H1 (cell line): ENCODE measurements at regions not wholly inside any gene's neighbourhood (a gene's known extent, or its start where the extent isn't known, plus 50 kb on each side); places are given as distances from the start of the nearest gene placed in this dataset.

Experiments used
- CTCF ChIA-PET: fragments of 300-600 bp; sonication (Branson Sonifier 250); formaldehyde crosslinking; loops from one replicate; lab custom pipeline; 2021; ENCODE audit not compliant: partially characterized antibody; lab: Charles Lee
- POLR2A ChIA-PET: fragments of 300-600 bp; sonication (Branson Sonifier 250); formaldehyde crosslinking; loops from one replicate; lab custom pipeline; 2021; ENCODE audit warnings: inconsistent platforms; ENCODE audit not compliant: partially characterized antibody; lab: Charles Lee
- DNase-seq, 2 experiments: peaks; one replicate each; pipeline versions ENCODE4 v3.0.0 to v3.0.0-alpha.2; 2010 to 2022; ENCODE audit warnings: low spot score in 2 of 2, low read depth in 1 of 2, mixed read lengths in 1 of 2
- FAIRE-seq: peaks from 2 replicates; lab custom pipeline; 2011; peaks lifted over from hg19 to GRCh38; lab: Jason Lieb, UNC
- H2AFZ ChIP-seq: 2 replicates; pipeline ENCODE4 v1.8.1; 2012; ENCODE audit warnings: low read length, inconsistent platforms
- H2AK5ac ChIP-seq: 2 replicates; pipeline ENCODE4 v1.6.1; 2013; ENCODE audit warnings: low read depth, low read length
- H2BK120ac ChIP-seq: replicated peaks from 2 replicates; pipeline ENCODE3; 2013; ENCODE audit warnings: low read depth, low read length, inconsistent platforms
- H2BK12ac ChIP-seq: 2 replicates; pipeline ENCODE4 v1.6.1; 2013; ENCODE audit warnings: low read depth, low read length
- H2BK15ac ChIP-seq: 2 replicates; pipeline ENCODE4 v1.6.1; 2013; ENCODE audit warnings: low read length
- H2BK20ac ChIP-seq: 2 replicates; pipeline ENCODE4 v1.6.1; 2013; ENCODE audit warnings: low read length
- H2BK5ac ChIP-seq: 2 replicates; pipeline ENCODE4 v1.6.1; 2013; ENCODE audit warnings: low read depth, low read length
- H3K14ac ChIP-seq: 2 replicates; pipeline ENCODE4 v1.6.1; 2013; ENCODE audit warnings: inconsistent platforms; ENCODE audit not compliant: insufficient read length
- H3K18ac ChIP-seq: 2 replicates; pipeline ENCODE4 v1.6.1; 2013; ENCODE audit warnings: low read length; ENCODE audit errors: extremely low read depth
- H3K23ac ChIP-seq: 2 replicates; pipeline ENCODE4 v1.6.1; 2013; ENCODE audit warnings: inconsistent platforms; ENCODE audit not compliant: insufficient read length
- H3K23me2 ChIP-seq: 2 replicates; pipeline ENCODE4 v1.6.1; 2013; ENCODE audit warnings: low read depth, low read length
- H3K27ac ChIP-seq: 2 replicates; pipeline ENCODE4 v1.6.1; 2011; ENCODE audit warnings: low read depth, low read length, inconsistent platforms
- H3K27me3 ChIP-seq, 4 experiments: replicated peaks in 1 of 4; 1 replicate in 1 of 4; 2 replicates in 3 of 4; pipeline versions ENCODE4 v1.6.1 to v1.8.1; 2011 to 2013; ENCODE audit warnings: low read length in 3 of 4, mild to moderate bottlenecking in 3 of 4, inconsistent platforms in 2 of 4, mixed read lengths in 2 of 4, moderate library complexity in 1 of 4; ENCODE audit not compliant: control insufficient read depth in 3 of 4, insufficient read depth in 3 of 4; ENCODE audit errors: extremely low read depth in 1 of 4
- H3K36me3 ChIP-seq, 4 experiments: 2 replicates each; pipeline versions ENCODE4 v1.6.1 to v1.8.1; 2011 to 2013; ENCODE audit warnings: mild to moderate bottlenecking in 4 of 4, low read length in 3 of 4, moderate library complexity in 2 of 4, control low read depth in 1 of 4, inconsistent platforms in 1 of 4; ENCODE audit not compliant: insufficient read depth in 4 of 4, control insufficient read depth in 2 of 4
- H3K4ac ChIP-seq: replicated peaks from 2 replicates; pipeline ENCODE3; 2013; ENCODE audit warnings: low read length, low read depth, mixed read lengths, inconsistent platforms; ENCODE audit not compliant: insufficient read length
- H3K4me1 ChIP-seq, 4 experiments: replicated peaks in 1 of 4; 1 replicate in 1 of 4; 2 replicates in 3 of 4; pipeline versions ENCODE4 v1.6.1 to v1.8.1; 2011 to 2013; ENCODE audit warnings: low read length in 3 of 4, inconsistent platforms in 2 of 4, mixed read lengths in 1 of 4; ENCODE audit not compliant: insufficient read depth in 4 of 4, control insufficient read depth in 3 of 4
- H3K4me2 ChIP-seq, 2 experiments: 2 replicates each; pipeline versions ENCODE4 v1.6.1 to v1.8.1; 2011 to 2013; ENCODE audit warnings: low read depth in 2 of 2, low read length in 2 of 2, control low read depth in 1 of 2, inconsistent platforms in 1 of 2, mild to moderate bottlenecking in 1 of 2; ENCODE audit not compliant: insufficient read depth in 1 of 2
- H3K4me3 ChIP-seq, 4 experiments: fragments of 200-600, 300-600 bp in 1 of 4; sonication (generic), shearing (Covaris generic), sonication (Bioruptor Twin) in 1 of 4; 2 replicates each; pipeline versions ENCODE4 v1.5.1 to v1.8.1; 2011 to 2016; ENCODE audit warnings: low read length in 4 of 4, low read depth in 3 of 4, control low read depth in 2 of 4, inconsistent platforms in 2 of 4, mild to moderate bottlenecking in 2 of 4, mixed read lengths in 1 of 4, moderate library complexity in 1 of 4; ENCODE audit not compliant: insufficient read depth in 2 of 4; ENCODE audit errors: extremely low read depth in 1 of 4
- H3K56ac ChIP-seq: replicated peaks from 2 replicates; pipeline ENCODE3; 2013; ENCODE audit warnings: low read depth, mild to moderate bottlenecking, mixed read lengths, low read length, inconsistent platforms; ENCODE audit not compliant: insufficient read length
- H3K79me1 ChIP-seq: 2 replicates; pipeline ENCODE4 v1.6.1; 2013; ENCODE audit warnings: low read depth, low read length, control low read depth
- H3K79me2 ChIP-seq, 2 experiments: 2 replicates each; pipeline versions ENCODE4 v1.6.1 to v1.8.1; 2012 to 2013; ENCODE audit warnings: low read length in 2 of 2, mild to moderate bottlenecking in 2 of 2, inconsistent platforms in 1 of 2; ENCODE audit not compliant: insufficient read depth in 2 of 2, control insufficient read depth in 1 of 2
- H3K9ac ChIP-seq, 4 experiments: replicated peaks in 1 of 4; 1 replicate in 1 of 4; 2 replicates in 3 of 4; pipeline versions ENCODE4 v1.6.1 to v1.8.1; 2011 to 2013; ENCODE audit warnings: low read depth in 3 of 4, low read length in 3 of 4, control low read depth in 2 of 4, mild to moderate bottlenecking in 2 of 4, moderate library complexity in 2 of 4, inconsistent platforms in 1 of 4; ENCODE audit errors: extremely low read depth in 1 of 4
- H3K9me3 ChIP-seq, 2 experiments: 2 replicates each; pipeline versions ENCODE4 v1.6.1 to v1.8.1; 2012 to 2013; ENCODE audit warnings: mild to moderate bottlenecking in 2 of 2, moderate library complexity in 2 of 2, control low read depth in 1 of 2, inconsistent platforms in 1 of 2, low read depth in 1 of 2, low read length in 1 of 2, mixed read lengths in 1 of 2; ENCODE audit not compliant: insufficient read depth in 2 of 2
- H4K20me1 ChIP-seq, 2 experiments: replicated peaks in 1 of 2; 2 replicates each; pipeline versions ENCODE3 to v1.8.1; 2011 to 2013; ENCODE audit warnings: inconsistent platforms in 2 of 2, low read length in 2 of 2, mild to moderate bottlenecking in 1 of 2; ENCODE audit not compliant: insufficient read depth in 2 of 2, control insufficient read depth in 1 of 2
- H4K5ac ChIP-seq: 2 replicates; pipeline ENCODE4 v1.6.1; 2013; ENCODE audit warnings: low read length, low read depth, mixed read lengths, inconsistent platforms; ENCODE audit not compliant: insufficient read length
- H4K8ac ChIP-seq: 2 replicates; pipeline ENCODE4 v1.8.0; 2013; ENCODE audit warnings: mild to moderate bottlenecking, moderate library complexity, low read length, inconsistent platforms; ENCODE audit not compliant: insufficient read depth; ENCODE audit errors: extremely low read depth
- H4K91ac ChIP-seq: replicated peaks from 2 replicates; pipeline ENCODE3; 2013; ENCODE audit warnings: low read length, mixed read lengths, inconsistent platforms; ENCODE audit not compliant: insufficient read length
- CHD1 ChIP-seq: IDR thresholded peaks from 2 replicates; pipeline ENCODE4 v1.6.1; 2012; ENCODE audit warnings: low read depth, low read length, improper control_type of control experiment
- CHD2 ChIP-seq: IDR thresholded peaks from 2 replicates; pipeline ENCODE4 v1.6.1; 2012; ENCODE audit warnings: low read length, improper control_type of control experiment
- KDM1A ChIP-seq: fragments of 200-600, 300-600 bp; sonication (generic); IDR thresholded peaks from 2 replicates; pipeline ENCODE4 v1.7.1; 2016; ENCODE audit warnings: mild to moderate bottlenecking, low read length, borderline replicate concordance
- MAX ChIP-seq: IDR thresholded peaks from 2 replicates; pipeline ENCODE4 v1.6.1; 2012; ENCODE audit warnings: inconsistent platforms
- POU5F1 ChIP-seq: IDR thresholded peaks from 2 replicates; pipeline ENCODE4 v1.6.1; 2011; ENCODE audit warnings: low read depth, mild to moderate bottlenecking, low read length, moderate library complexity
- RAD21 ChIP-seq, 2 experiments: IDR thresholded peaks in 1 of 2; conservative IDR thresholded peaks in 1 of 2; 2 replicates each; pipeline ENCODE4 v1.6.1; 2011; ENCODE audit warnings: low read depth in 2 of 2, low read length in 2 of 2, improper control_type of control experiment in 1 of 2, inconsistent platforms in 1 of 2, mild to moderate bottlenecking in 1 of 2, moderate library complexity in 1 of 2
- RFX5 ChIP-seq: IDR thresholded peaks from 2 replicates; pipeline ENCODE4 v1.6.1; 2011; ENCODE audit warnings: low read depth, low read length, improper control_type of control experiment, borderline replicate concordance
- TAF1 ChIP-seq: IDR thresholded peaks from 2 replicates; pipeline ENCODE4 v1.6.1; 2011; ENCODE audit warnings: mild to moderate bottlenecking, low read depth, low read length

- Histone ChIP-seq H2BK5ac (no peak overlapping the region), H3K23me2 (no peaks in the 10 kb centered on the region), H2BK12ac (no peak overlapping the region), H4K5ac (no peak overlapping the region), H3K4me3 (no peak overlapping the region), H2AFZ (no peak overlapping the region), H2BK15ac (no peak overlapping the region), H3K9ac (no peak overlapping the region), H3K4ac (no peak overlapping the region), H2BK120ac (no peak overlapping the region), H2AK5ac (no peak overlapping the region), H3K79me1 (no peaks in the 10 kb centered on the region), H3K27me3 (no peaks in the 10 kb centered on the region), H3K9me3 (no peaks in the 10 kb centered on the region; a peak in 1 of 4 replicates), H4K91ac (no peak overlapping the region), H3K56ac (no peak overlapping the region), H3K36me3 (no peaks in the 10 kb centered on the region), H3K23ac (no peak overlapping the region), H3K4me1 (no peaks in the 10 kb centered on the region), H2BK20ac (no peak overlapping the region), H3K14ac (no peak overlapping the region), H3K4me2 (no peak overlapping the region), H4K8ac (no peak overlapping the region), H4K20me1 (no peaks in the 10 kb centered on the region), H3K79me2 (no peaks in the 10 kb centered on the region), H3K27ac (no peak overlapping the region), H3K18ac (no peak overlapping the region)
- FAIRE-seq, result no peak
- no peak for DNase-seq
- ChIA-PET CTCF (interaction anchor here (0.8 to 1.1 kb wide), 4 partner anchors 9 to 157 kb away, joined by 3 to 7 read pairs (median 4); no protein-coding TSS in a partner anchor), POLR2A (interaction anchor here (0.5 kb wide), 1 partner anchor 587 kb away, joined by 3 read pairs; no protein-coding TSS in a partner anchor)
- TF ChIP-seq CHD2 (no peak), TAF1 (no peak), RFX5 (no peak), MAX (no peak), KDM1A (no peak), POU5F1 (no peak), CHD1 (no peak), RAD21 (IDR thresholded peaks at IDR 0.05 in 1 of 2, conservative IDR thresholded peaks at IDR 0.05 in 1 of 2; ENCODE audit: low read depth in 2 of 2, low read length in 2 of 2) (no peak)
These were observed 61.2 kb upstream of the ALDH1A1 start for GRCh38 chr9:73014011-73014410.
